IMR-90 (cell line): ENCODE measurements at regions not wholly inside any gene's neighbourhood (a gene's known extent, or its start where the extent isn't known, plus 50 kb on each side); places are given as distances from the start of the nearest gene placed in this dataset.
A peak's percentile ranks its signal among the peaks of the same experiment; 100 is the strongest.

Experiments
- ATAC-seq: fragments of 200-7000 bp; cut with Tn5 transposase; 2 replicates; pipeline ENCODE4 v1.9.1; 2020; ENCODE audit warnings: low read depth, mild to moderate bottlenecking, moderate library complexity
- BruUV-seq: library from RNA; stranded (reverse); fragments of 400-500 nt; replicated peaks from 2 replicates; lab custom pipeline; 2021; lab: Mats Ljungman, UMichigan
- CTCF ChIA-PET: fragments of 300-600 bp; formaldehyde crosslinking; extraction: SDS; loops from one replicate; lab custom pipeline; 2021; ENCODE audit warnings: antibody characterized with exemption; lab: Yijun Ruan, JAX
- POLR2A ChIA-PET: fragments of 300-600 bp; sonication (Branson Sonifier 250); formaldehyde crosslinking; loops from one replicate; lab custom pipeline; 2022; ENCODE audit warnings: antibody characterized with exemption; ENCODE audit not compliant: unreplicated experiment; lab: Charles Lee
- DNase-seq: peaks from one replicate; pipeline ENCODE4 v3.0.0; 2013
- H2AFZ ChIP-seq: replicated peaks from 2 replicates; pipeline ENCODE3; 2013; ENCODE audit warnings: low read length, mild to moderate bottlenecking; ENCODE audit not compliant: poor library complexity
- H2AK5ac ChIP-seq: 2 replicates; pipeline ENCODE4 v1.6.1; 2013; ENCODE audit warnings: low read depth, low read length, inconsistent platforms
- H2AK9ac ChIP-seq: replicated peaks from 2 replicates; pipeline ENCODE3; 2013; ENCODE audit warnings: mild to moderate bottlenecking, low read depth, low read length, moderate library complexity; ENCODE audit not compliant: poor library complexity
- H2BK120ac ChIP-seq: 2 replicates; pipeline ENCODE4 v1.6.1; 2013; ENCODE audit warnings: low read depth, low read length, inconsistent platforms
- H2BK15ac ChIP-seq: 3 replicates; pipeline ENCODE4 v1.6.1; 2013; ENCODE audit warnings: low read depth, low read length, inconsistent platforms
- H2BK20ac ChIP-seq: 2 replicates; pipeline ENCODE4 v1.6.1; 2013; ENCODE audit warnings: low read depth, mild to moderate bottlenecking, inconsistent platforms, low read length, moderate library complexity
- H2BK5ac ChIP-seq: 2 replicates; pipeline ENCODE4 v1.6.1; 2013; ENCODE audit warnings: mild to moderate bottlenecking, low read depth, low read length, inconsistent platforms; ENCODE audit not compliant: poor library complexity, severe bottlenecking
- H3K14ac ChIP-seq: replicated peaks from 2 replicates; pipeline ENCODE4 v1.6.1; 2013; ENCODE audit warnings: low read depth, low read length, inconsistent platforms
- H3K18ac ChIP-seq: 2 replicates; pipeline ENCODE4 v1.6.1; 2013; ENCODE audit warnings: low read depth, low read length, control low read depth
- H3K23ac ChIP-seq: 2 replicates; pipeline ENCODE4 v1.6.1; 2013; ENCODE audit warnings: low read depth, low read length, inconsistent platforms
- H3K27ac ChIP-seq: 2 replicates; pipeline ENCODE4 v1.5.1; 2013; ENCODE audit warnings: mild to moderate bottlenecking, control low read depth, low read length; ENCODE audit not compliant: insufficient read depth
- H3K27me3 ChIP-seq: 2 replicates; pipeline ENCODE4 v1.6.1; 2013; ENCODE audit warnings: low read length; ENCODE audit not compliant: control insufficient read depth, insufficient read depth
- H3K36me3 ChIP-seq: 2 replicates; pipeline ENCODE4 v1.6.1; 2013; ENCODE audit warnings: low read length, mixed read lengths; ENCODE audit not compliant: control insufficient read depth, insufficient read depth
- H3K4ac ChIP-seq: 2 replicates; pipeline ENCODE4 v1.6.1; 2013; ENCODE audit warnings: low read depth, low read length, inconsistent platforms
- H3K4me1 ChIP-seq: 2 replicates; pipeline ENCODE4 v1.6.1; 2013; ENCODE audit warnings: low read length, mixed read lengths; ENCODE audit not compliant: control insufficient read depth, insufficient read depth
- H3K4me2 ChIP-seq: 2 replicates; pipeline ENCODE4 v1.6.1; 2013; ENCODE audit warnings: low read depth, mild to moderate bottlenecking, control low read depth, low read length, moderate library complexity
- H3K4me3 ChIP-seq: 2 replicates; pipeline ENCODE4 v1.5.1; 2013; ENCODE audit warnings: low read depth, mild to moderate bottlenecking, control low read depth, low read length, moderate library complexity; ENCODE audit not compliant: insufficient read depth
- H3K56ac ChIP-seq: 2 replicates; pipeline ENCODE4 v1.6.1; 2013; ENCODE audit warnings: low read length, inconsistent platforms; ENCODE audit not compliant: insufficient read depth; ENCODE audit errors: extremely low read depth
- H3K79me1 ChIP-seq, 2 experiments: 2 replicates each; pipeline ENCODE4 v1.6.1; 2013; ENCODE audit warnings: low read length in 2 of 2, inconsistent platforms in 1 of 2, low read depth in 1 of 2
- H3K9ac ChIP-seq: 2 replicates; pipeline ENCODE4 v1.6.1; 2013; ENCODE audit warnings: low read depth, low read length, control low read depth
- H3K9me1 ChIP-seq: 2 replicates; pipeline ENCODE4 v1.6.1; 2013; ENCODE audit warnings: low read length, inconsistent platforms; ENCODE audit not compliant: insufficient read depth
- H3K9me3 ChIP-seq: 2 replicates; pipeline ENCODE4 v1.6.1; 2013; ENCODE audit warnings: low read length; ENCODE audit not compliant: control insufficient read depth, insufficient read depth
- H4K20me1 ChIP-seq: 2 replicates; pipeline ENCODE4 v1.6.1; 2013; ENCODE audit warnings: low read length, inconsistent platforms; ENCODE audit not compliant: insufficient read depth
- H4K5ac ChIP-seq: 2 replicates; pipeline ENCODE4 v1.6.1; 2013; ENCODE audit warnings: mild to moderate bottlenecking, low read depth, low read length, control low read depth
- H4K8ac ChIP-seq, 2 experiments: 2 replicates each; pipeline ENCODE4 v1.6.1; 2013; ENCODE audit warnings: low read depth in 2 of 2, low read length in 2 of 2, control low read depth in 1 of 2, inconsistent platforms in 1 of 2
- H4K91ac ChIP-seq: 2 replicates; pipeline ENCODE4 v1.6.1; 2013; ENCODE audit warnings: low read depth, low read length, inconsistent platforms; ENCODE audit not compliant: insufficient read depth
- BHLHE40 ChIP-seq: fragments of 150-350 bp; IDR thresholded peaks from 2 replicates; pipeline ENCODE4 v1.6.1; 2016; ENCODE audit warnings: mild to moderate bottlenecking, low read depth, low read length
- CEBPB ChIP-seq: IDR thresholded peaks from 2 replicates; pipeline ENCODE4 v1.6.1; 2012; ENCODE audit warnings: low read depth, low read length, improper control_type of control experiment
- CHD1 ChIP-seq: IDR thresholded peaks from 2 replicates; pipeline ENCODE4 v1.6.1; 2012; ENCODE audit warnings: low read depth, low read length, improper control_type of control experiment
- FOS ChIP-seq: fragments of 150-350 bp; IDR thresholded peaks from 2 replicates; pipeline ENCODE4 v1.6.1; 2016; ENCODE audit warnings: low read depth, low read length
- MAFK ChIP-seq: IDR thresholded peaks from 2 replicates; pipeline ENCODE4 v1.6.1; 2012; ENCODE audit warnings: low read depth, low read length, improper control_type of control experiment
- MAZ ChIP-seq: IDR thresholded peaks from 2 replicates; pipeline ENCODE4 v1.6.1; 2012; ENCODE audit warnings: low read depth, mild to moderate bottlenecking, low read length, improper control_type of control experiment, moderate library complexity, borderline replicate concordance
- MXI1 ChIP-seq: IDR thresholded peaks from 2 replicates; pipeline ENCODE4 v1.6.1; 2012; ENCODE audit warnings: low read depth, mild to moderate bottlenecking, low read length, moderate library complexity, borderline replicate concordance
- NFE2L2 ChIP-seq: fragments of 150-350 bp; IDR thresholded peaks from 2 replicates; pipeline ENCODE4 v1.6.1; 2016; ENCODE audit warnings: low read depth, mild to moderate bottlenecking, low read length
- POLR2A ChIP-seq: IDR thresholded peaks from 2 replicates; pipeline ENCODE4 v1.6.1; 2012; ENCODE audit warnings: mild to moderate bottlenecking, low read depth, low read length
- RAD21 ChIP-seq: IDR thresholded peaks from 2 replicates; pipeline ENCODE4 v1.6.1; 2012; ENCODE audit warnings: low read length, improper control_type of control experiment
- RCOR1 ChIP-seq: IDR thresholded peaks from 2 replicates; pipeline ENCODE4 v1.6.1; 2012; ENCODE audit warnings: mild to moderate bottlenecking, low read length, improper control_type of control experiment; ENCODE audit not compliant: insufficient replicate concordance
- RFX5 ChIP-seq: IDR thresholded peaks from 2 replicates; pipeline ENCODE4 v1.8.0; 2012; ENCODE audit warnings: low read depth, mild to moderate bottlenecking, low read length, moderate library complexity
- SMC3 ChIP-seq: fragments of 150-350 bp; IDR thresholded peaks from 2 replicates; pipeline ENCODE4 v1.6.1; 2016; ENCODE audit warnings: low read depth, mild to moderate bottlenecking, antibody characterized with exemption, low read length, moderate library complexity
- WGBS, 2 experiments: methylation state at CpG; one replicate each; pipeline versions ENCODE4 v1.1.5 to v1.1.7; 2013; ENCODE audit warnings: missing lambda C conversion rate in 2 of 2; ENCODE audit not compliant: insufficient read length in 1 of 2; ENCODE audit errors: extremely low coverage in 2 of 2; 5-methylcytosine and 5-hydroxymethylcytosine counted together
- dilution Hi-C: fragments of 300-500 bp; cut with HindIII; formaldehyde crosslinking; loops from one replicate; pipeline ENCODE4 v1.14.3; 2018; ENCODE audit warnings: low sequenced_read_pairs; ENCODE audit not compliant: unreplicated experiment
- in situ Hi-C: fragments of 300-500 bp; cut with MboI; formaldehyde crosslinking; loops from 3 replicates; pipeline ENCODE4 v1.14.3; 2019; ENCODE audit warnings: low sequenced_read_pairs, inconsistent platforms, mixed read lengths
- intact Hi-C: fragments of 100-400 bp; cut with micrococcal nuclease; formaldehyde crosslinking; loops from 2 replicates; pipeline ENCODE4 v1.10.0; 2022
- TF ChIP-seq, protein P1 (sequence below): fragments of 150-350 bp; IDR thresholded peaks from 2 replicates; pipeline ENCODE4 v1.6.1; 2017; ENCODE audit warnings: mild to moderate bottlenecking, antibody characterized with exemption, low read length, low read depth
- TF ChIP-seq, protein P2 (sequence below): conservative IDR thresholded peaks from 2 replicates; pipeline ENCODE4 v1.5.1; 2012; ENCODE audit warnings: mild to moderate bottlenecking, low read depth, low read length, improper control_type of control experiment
- TF ChIP-seq, protein P3 (sequence below): fragments of 150-350 bp; IDR thresholded peaks from 2 replicates; pipeline ENCODE4 v1.6.1; 2016; ENCODE audit warnings: low read depth, mild to moderate bottlenecking, low read length, moderate library complexity, borderline replicate concordance

- Histone ChIP-seq H3K4ac (no peak overlapping the region), H2BK20ac (0 out of 2 replicates have a peak overlapping the region, but pooled peaks have one; percentile 18), H3K36me3 (no peaks in the 10 kb centered on the region), H3K27me3 (peaks cover 2% of the 10 kb centered on the region; the same call in 1 of the 2 replicates), H3K4me1 (no peaks in the 10 kb centered on the region), H3K56ac (no peak overlapping the region), H2BK15ac (no peak overlapping the region), H3K23ac (no peak overlapping the region), H3K9me3 (no peaks in the 10 kb centered on the region), H4K20me1 (no peaks in the 10 kb centered on the region), H3K9me1 (no peaks in the 10 kb centered on the region), H3K14ac (no peak overlapping the region), H3K4me3 (no peak overlapping the region), H2AK5ac (0 out of 2 replicates have a peak overlapping the region, but pooled peaks have one; percentile 9), H3K9ac (no peak overlapping the region), H4K8ac (no peak overlapping the region), H4K5ac (no peak overlapping the region), H3K27ac (no peak overlapping the region), H4K91ac (no peak overlapping the region), H3K79me1 (no peaks in the 10 kb centered on the region), H2BK120ac (no peak overlapping the region), H2AK9ac (no peak overlapping the region), H3K18ac (no peak overlapping the region), H2AFZ (peak overlapping the region; percentile 34), H3K4me2 (no peak overlapping the region), H2BK5ac (no peak overlapping the region)
- TF ChIP-seq MAFK = no peak
- no peak for TF ChIP-seq POLR2A
- TF ChIP-seq MXI1 = no peak
- TF ChIP-seq NFE2L2 = no peak
- no peak for TF ChIP-seq RAD21
- TF ChIP-seq MAZ = no peak
- no peak for TF ChIP-seq CHD1
- TF ChIP-seq BHLHE40 = no peak
- no peak for TF ChIP-seq CEBPB
- no peak for TF ChIP-seq RFX5
- no peak for TF ChIP-seq FOS
- TF ChIP-seq, protein P1, sequence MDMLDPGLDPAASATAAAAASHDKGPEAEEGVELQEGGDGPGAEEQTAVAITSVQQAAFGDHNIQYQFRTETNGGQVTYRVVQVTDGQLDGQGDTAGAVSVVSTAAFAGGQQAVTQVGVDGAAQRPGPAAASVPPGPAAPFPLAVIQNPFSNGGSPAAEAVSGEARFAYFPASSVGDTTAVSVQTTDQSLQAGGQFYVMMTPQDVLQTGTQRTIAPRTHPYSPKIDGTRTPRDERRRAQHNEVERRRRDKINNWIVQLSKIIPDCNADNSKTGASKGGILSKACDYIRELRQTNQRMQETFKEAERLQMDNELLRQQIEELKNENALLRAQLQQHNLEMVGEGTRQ = no peak
- TF ChIP-seq, protein P2, sequence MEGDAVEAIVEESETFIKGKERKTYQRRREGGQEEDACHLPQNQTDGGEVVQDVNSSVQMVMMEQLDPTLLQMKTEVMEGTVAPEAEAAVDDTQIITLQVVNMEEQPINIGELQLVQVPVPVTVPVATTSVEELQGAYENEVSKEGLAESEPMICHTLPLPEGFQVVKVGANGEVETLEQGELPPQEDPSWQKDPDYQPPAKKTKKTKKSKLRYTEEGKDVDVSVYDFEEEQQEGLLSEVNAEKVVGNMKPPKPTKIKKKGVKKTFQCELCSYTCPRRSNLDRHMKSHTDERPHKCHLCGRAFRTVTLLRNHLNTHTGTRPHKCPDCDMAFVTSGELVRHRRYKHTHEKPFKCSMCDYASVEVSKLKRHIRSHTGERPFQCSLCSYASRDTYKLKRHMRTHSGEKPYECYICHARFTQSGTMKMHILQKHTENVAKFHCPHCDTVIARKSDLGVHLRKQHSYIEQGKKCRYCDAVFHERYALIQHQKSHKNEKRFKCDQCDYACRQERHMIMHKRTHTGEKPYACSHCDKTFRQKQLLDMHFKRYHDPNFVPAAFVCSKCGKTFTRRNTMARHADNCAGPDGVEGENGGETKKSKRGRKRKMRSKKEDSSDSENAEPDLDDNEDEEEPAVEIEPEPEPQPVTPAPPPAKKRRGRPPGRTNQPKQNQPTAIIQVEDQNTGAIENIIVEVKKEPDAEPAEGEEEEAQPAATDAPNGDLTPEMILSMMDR = no peak
- no peak for TF ChIP-seq SMC3
- TF ChIP-seq, protein P3, sequence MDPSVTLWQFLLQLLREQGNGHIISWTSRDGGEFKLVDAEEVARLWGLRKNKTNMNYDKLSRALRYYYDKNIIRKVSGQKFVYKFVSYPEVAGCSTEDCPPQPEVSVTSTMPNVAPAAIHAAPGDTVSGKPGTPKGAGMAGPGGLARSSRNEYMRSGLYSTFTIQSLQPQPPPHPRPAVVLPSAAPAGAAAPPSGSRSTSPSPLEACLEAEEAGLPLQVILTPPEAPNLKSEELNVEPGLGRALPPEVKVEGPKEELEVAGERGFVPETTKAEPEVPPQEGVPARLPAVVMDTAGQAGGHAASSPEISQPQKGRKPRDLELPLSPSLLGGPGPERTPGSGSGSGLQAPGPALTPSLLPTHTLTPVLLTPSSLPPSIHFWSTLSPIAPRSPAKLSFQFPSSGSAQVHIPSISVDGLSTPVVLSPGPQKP = no peak
- no peak for TF ChIP-seq RCOR1
- BruUV-seq = no TSS peak
- no peak for DNase-seq
- ChIA-PET CTCF (no interaction called here), POLR2A (no interaction called here)
- dilution Hi-C loops (no loop called here), in situ Hi-C loops (no loop called here), intact Hi-C loops (no loop called here)
- WGBS, 2 experiments = 70% methylated on average over 2 of the region's 4 CpGs; no CpG with 5 or more reads in 1 of the 2 experiments
- no peak for ATAC-seq
Measured at GRCh38 chr15:100771746-100772145, 107.9 kb upstream of the ALDH1A3 start.
